MCF 10A (cell line): ENCODE measurements at regions not wholly inside any gene's neighbourhood (a gene's known extent, or its start where the extent isn't known, plus 50 kb on each side); places are given as distances from the start of the nearest gene placed in this dataset.
"Not testable (repeated sequence)": the region's sequence is repeated elsewhere in the genome, so short reads cannot be mapped to it uniquely, and the experiment has no call there.

Source experiments
- BruUV-seq: library from RNA; stranded (reverse); fragments of 400-500 nt; replicated peaks from 2 replicates; lab custom pipeline; 2021; lab: Mats Ljungman, UMichigan
- CTCF ChIA-PET: fragments of 300-600 bp; sonication (Branson Sonifier 250); formaldehyde crosslinking; extraction: SDS; loops from one replicate; lab custom pipeline; 2021; ENCODE audit warnings: antibody characterized with exemption, inconsistent platforms; lab: Yijun Ruan, JAX
- POLR2A ChIA-PET: fragments of 300-600, 350-650 bp; sonication (Branson Sonifier 250); formaldehyde crosslinking; extraction: SDS; loops from one replicate; lab custom pipeline; 2020; ENCODE audit warnings: antibody characterized with exemption, inconsistent platforms; lab: Yijun Ruan, JAX
- DNase-seq: peaks from one replicate; pipeline ENCODE4 v3.0.0-alpha.2; 2018; ENCODE audit not compliant: unreplicated experiment
- H3K27ac Mint-ChIP-seq: one replicate; pipeline ENCODE4 v1.8.0; 2022; ENCODE audit warnings: mild to moderate bottlenecking, low read depth, mixed read lengths; ENCODE audit not compliant: unreplicated experiment
- H3K27me3 Mint-ChIP-seq: one replicate; pipeline ENCODE4 v1.8.0; 2022; ENCODE audit warnings: mixed read lengths; ENCODE audit not compliant: insufficient read depth, unreplicated experiment
- H3K36me3 Mint-ChIP-seq: one replicate; pipeline ENCODE4 v1.8.0; 2022; ENCODE audit warnings: mild to moderate bottlenecking, moderate library complexity, mixed read lengths; ENCODE audit not compliant: insufficient read depth, unreplicated experiment
- H3K4me1 Mint-ChIP-seq: one replicate; pipeline ENCODE4 v1.8.0; 2022; ENCODE audit warnings: mixed read lengths; ENCODE audit not compliant: insufficient read depth, unreplicated experiment
- H3K4me3 Mint-ChIP-seq: one replicate; pipeline ENCODE4 v1.8.0; 2022; ENCODE audit warnings: mild to moderate bottlenecking, moderate library complexity, mixed read lengths; ENCODE audit not compliant: unreplicated experiment
- H3K9me3 Mint-ChIP-seq: one replicate; pipeline ENCODE4 v1.8.0; 2022; ENCODE audit warnings: mixed read lengths; ENCODE audit not compliant: unreplicated experiment
- CTCF ChIP-seq: fragments of 200-600 bp; IDR thresholded peaks from one replicate; pipeline ENCODE4 v1.8.0; 2022; ENCODE audit warnings: antibody characterized with exemption, mild to moderate bottlenecking; ENCODE audit not compliant: unreplicated experiment
- intact Hi-C: fragments of 100-400 bp; cut with micrococcal nuclease; formaldehyde crosslinking; loops from 2 replicates; pipeline ENCODE4 v1.14.1; 2022

DNA sequence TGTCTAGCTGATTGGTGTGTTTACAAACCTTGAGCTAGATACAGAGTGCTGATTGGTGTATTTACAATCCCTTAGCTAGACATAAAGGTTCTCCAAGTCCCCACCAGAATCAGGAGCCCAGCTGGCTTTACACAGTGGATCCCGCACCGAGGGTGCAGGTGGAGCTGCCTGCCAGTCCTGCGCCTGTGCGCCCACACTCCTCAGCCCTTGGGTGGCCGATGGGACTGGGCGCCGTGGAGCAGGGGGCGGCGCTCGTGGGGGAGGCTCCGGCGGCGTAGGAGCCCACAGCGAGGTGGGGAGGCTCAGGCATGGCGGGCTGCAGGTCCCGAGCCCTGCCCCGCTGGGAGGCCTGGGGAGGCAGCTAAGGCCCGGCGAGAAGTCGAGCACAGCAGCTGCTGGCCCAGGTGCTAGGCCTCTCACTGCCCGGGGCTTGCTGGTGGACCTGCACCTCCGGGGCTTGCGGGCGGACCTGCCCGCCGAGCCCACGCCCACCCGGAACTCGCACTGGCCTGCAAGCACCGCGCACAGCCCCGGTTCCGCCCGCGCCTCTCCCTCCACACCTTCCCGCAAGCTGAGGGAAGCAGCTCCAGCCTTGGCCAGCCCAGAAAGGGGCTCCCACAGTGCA is 51.0 kb upstream of the CDYL start:
- DNase-seq, H3K27ac Mint-ChIP-seq, intact Hi-C loops, H3K27me3 Mint-ChIP-seq, H3K36me3 Mint-ChIP-seq, H3K9me3 Mint-ChIP-seq, CTCF ChIA-PET, BruUV-seq, H3K4me1 Mint-ChIP-seq, POLR2A ChIA-PET, H3K4me3 Mint-ChIP-seq: not testable (repeated sequence)

DNA sequence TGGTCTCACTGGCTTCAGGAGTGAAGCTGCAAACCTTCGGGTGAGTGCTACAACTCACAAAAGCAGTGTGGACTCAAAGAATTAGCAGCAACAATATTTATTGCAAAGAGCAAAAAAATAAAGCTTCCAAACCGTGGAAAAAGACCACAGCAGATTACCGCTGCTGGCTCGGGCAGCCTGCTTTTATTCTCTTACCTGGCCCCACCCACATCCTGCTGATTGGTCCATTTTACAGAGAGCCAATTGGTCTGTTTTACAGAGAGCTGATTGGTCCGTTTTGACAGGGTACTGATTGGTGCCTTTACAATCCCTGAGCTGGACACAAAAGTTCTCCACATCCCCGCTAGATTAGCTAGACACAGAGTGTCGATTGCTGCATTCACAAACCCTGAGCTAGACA is 51.5 kb upstream of the CDYL start:
- BruUV-seq, CTCF ChIA-PET, H3K4me1 Mint-ChIP-seq: not testable (repeated sequence)

DNA sequence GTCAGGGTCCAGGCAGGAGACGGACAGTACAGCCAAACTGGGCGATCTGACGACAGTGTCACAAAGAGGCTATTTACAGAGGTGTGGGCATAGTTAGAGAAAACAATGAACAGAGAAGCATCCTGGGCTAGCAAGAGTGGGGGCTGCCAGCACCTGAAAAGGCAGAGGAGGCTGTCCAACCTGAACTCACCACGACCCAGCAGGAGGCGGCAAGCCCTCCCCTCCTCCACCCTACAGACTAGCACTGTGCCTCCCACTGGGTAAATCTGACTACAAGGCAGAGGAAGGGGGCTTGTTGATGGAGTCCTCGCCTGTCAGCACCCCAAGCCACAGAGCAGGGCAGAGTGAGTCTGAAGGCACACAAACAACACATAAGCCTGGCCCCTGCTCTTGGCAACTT is 52.8 kb upstream of the CDYL start:
- Mint-ChIP-seq H3K27me3 (no peaks in the 10 kb centered on the region), H3K9me3 (no peaks in the 10 kb centered on the region), H3K4me1 (no peaks in the 10 kb centered on the region), H3K27ac (no peak overlapping the region), H3K4me3 (no peak overlapping the region), H3K36me3 (no peaks in the 10 kb centered on the region)
- DNase-seq, result no peak
- POLR2A ChIA-PET, result no interaction called here
- TF ChIP-seq CTCF, result no peak
- no TSS peak for BruUV-seq
- intact Hi-C loops, result no loop called here
- CTCF ChIA-PET, result no interaction called here

More for the DNA sequence above, 51.5 kb upstream of the CDYL start:
- H3K27me3 Mint-ChIP-seq, H3K36me3 Mint-ChIP-seq, intact Hi-C loops, H3K4me3 Mint-ChIP-seq, POLR2A ChIA-PET, H3K27ac Mint-ChIP-seq, DNase-seq, H3K9me3 Mint-ChIP-seq: not testable (repeated sequence)

DNA sequence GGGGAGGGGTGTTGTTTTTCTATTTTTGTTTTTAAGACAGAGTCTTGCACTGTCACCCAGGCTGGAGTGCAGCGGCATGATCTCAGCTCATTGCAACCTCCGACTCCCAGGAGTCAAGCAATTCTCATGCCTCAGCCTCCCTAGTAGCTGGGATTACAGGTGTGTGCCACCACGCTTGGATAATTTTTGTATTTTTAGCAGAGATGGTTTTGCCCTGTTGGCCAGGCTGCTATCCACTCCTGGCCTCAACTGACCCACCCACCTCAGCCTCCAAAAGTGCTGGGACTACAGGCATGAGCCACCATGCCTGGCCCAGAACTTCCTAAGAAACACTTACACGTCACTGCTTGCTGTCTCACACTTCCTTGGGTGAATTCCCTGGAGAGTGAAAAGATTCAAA is 54.8 kb upstream of the CDYL start:
- H3K4me1 Mint-ChIP-seq, H3K9me3 Mint-ChIP-seq, POLR2A ChIA-PET, intact Hi-C loops, H3K36me3 Mint-ChIP-seq, BruUV-seq, H3K27me3 Mint-ChIP-seq, DNase-seq, H3K4me3 Mint-ChIP-seq, H3K27ac Mint-ChIP-seq: not testable (repeated sequence)
- CTCF ChIA-PET, result interaction anchor here (0.6 kb wide), 1 partner anchor 16 kb away, joined by 4 read pairs; no protein-coding TSS in a partner anchor

DNA sequence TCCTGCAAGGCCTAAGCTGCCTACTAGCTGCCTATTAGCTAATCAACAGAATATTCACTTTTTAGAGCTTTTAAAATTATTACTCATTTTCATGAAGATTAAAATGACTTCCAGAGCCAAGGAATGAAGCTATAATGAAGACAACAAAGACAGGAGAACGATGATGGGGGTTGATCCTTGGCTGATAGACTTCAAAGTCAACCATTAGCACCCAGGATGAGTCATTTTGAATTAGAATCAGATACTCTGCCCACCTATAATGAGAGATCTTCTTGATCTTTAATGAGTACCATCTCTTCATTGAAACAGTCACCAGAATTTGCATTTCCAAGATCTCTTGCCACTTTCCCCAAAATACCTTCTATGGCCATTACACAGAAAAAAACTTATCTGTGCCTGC is 56.7 kb upstream of the CDYL start:
- Mint-ChIP-seq H3K9me3 (no peaks in the 10 kb centered on the region), H3K4me3 (no peak overlapping the region), H3K27me3 (no peaks in the 10 kb centered on the region), H3K36me3 (no peaks in the 10 kb centered on the region), H3K27ac (no peak overlapping the region), H3K4me1 (peaks cover 5% of the 10 kb centered on the region)
- ChIA-PET POLR2A (interaction anchor here (1.2 kb wide), 1 partner anchor 24 kb away, joined by 3 read pairs; no protein-coding TSS in a partner anchor), CTCF (no interaction called here)
- intact Hi-C loops, result no loop called here
- no peak for TF ChIP-seq CTCF
- DNase-seq, result no peak
- BruUV-seq, result no TSS peak
